NCI-H526 treated with DMSO at 0.1 percent for 48 hours (cell line): ENCODE measurements at regions not wholly inside any gene's neighbourhood (a gene's known extent, or its start where the extent isn't known, plus 50 kb on each side); places are given as distances from the start of the nearest gene placed in this dataset.

ENCODE experiments used
- DNase-seq: peaks from one replicate; lab custom pipeline; 2025; lab: John Stamatoyannopoulos, UW

DNA sequence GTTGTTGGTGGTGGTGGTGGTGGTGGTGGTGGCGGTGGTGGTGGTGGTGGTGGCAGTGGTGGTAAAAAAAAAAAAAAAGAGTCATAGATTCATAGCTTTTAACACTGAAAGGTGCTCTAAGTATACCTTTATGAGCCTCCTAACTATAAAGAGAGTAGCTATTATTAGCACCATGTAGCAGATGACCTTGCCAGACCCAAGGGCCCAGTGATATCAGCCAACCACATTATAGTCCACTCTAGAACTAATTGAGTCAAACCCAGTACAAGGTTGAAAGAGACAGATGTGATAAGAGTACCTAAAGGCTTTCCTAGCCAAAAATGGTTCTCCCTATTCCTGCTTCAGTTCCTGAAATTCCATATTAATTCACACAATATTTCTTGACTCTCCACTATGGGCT, 245.3 kb downstream of the HACE1 start:
- no peak for DNase-seq

DNA sequence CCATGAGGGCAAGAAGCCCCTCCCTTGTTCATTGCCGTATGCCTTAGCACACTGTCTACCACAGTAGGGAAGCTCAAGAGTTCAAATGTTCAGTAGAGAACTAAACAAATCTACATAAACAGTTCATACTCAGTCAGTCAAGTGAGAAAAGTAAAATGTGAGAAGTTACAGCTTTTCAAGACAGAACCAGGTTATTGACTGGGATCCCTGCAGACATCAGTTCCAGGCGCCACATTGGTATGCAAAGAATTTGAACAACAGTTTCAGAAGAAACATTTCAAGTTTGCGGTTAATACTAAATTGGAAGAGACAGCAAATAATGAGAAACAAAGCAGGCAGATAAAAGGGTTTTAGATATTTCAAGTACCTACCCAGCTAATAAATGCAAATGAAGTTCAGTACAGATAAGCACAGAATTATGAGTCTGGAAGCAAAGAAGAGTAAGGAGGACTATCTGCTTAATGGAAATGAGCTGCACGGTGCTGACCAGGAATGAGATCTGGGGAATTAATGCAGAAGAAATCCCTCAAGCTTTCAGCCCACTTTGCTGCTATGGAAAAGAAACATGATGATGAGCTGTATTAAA, 246.2 kb downstream of the HACE1 start:
- peak; percentile 65 for DNase-seq

DNA sequence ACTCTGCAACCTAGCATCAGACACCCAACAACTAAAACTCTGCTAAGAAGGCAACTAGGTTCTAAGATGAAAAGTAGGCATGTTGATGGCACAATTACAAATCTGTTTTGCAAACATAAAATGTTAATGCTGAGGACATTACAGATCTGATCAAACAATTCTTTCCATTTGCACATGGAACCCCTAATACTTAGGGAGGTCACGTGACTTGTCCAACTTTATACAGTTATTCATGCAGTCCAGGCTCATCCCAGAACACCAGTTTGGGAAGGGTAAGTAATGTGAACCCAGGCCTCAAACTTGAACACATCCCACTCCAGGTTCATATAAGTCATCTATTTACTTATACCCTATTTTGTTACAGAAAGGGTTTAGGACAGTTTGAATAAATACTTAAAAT, 247.2 kb downstream of the HACE1 start:
- DNase-seq: no peak

DNA sequence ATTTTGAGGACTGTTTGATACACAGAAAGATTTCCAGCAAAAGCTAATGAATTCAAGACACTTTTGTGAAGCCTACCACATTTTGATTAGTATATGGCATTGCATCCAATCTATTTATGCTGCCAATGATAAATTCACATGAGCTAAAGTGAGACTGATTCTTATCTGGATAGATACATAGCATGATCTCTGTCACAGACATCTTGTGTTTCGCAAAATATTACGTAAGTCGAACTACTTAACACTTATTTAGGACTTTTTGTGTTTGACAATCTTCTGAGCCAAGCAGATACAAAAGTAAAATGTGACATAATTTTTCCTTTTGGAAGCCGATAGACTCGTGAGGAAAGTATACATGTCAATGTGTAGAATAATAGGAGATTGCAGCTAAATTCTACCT, 251.6 kb downstream of the HACE1 start:
- no peak for DNase-seq

DNA sequence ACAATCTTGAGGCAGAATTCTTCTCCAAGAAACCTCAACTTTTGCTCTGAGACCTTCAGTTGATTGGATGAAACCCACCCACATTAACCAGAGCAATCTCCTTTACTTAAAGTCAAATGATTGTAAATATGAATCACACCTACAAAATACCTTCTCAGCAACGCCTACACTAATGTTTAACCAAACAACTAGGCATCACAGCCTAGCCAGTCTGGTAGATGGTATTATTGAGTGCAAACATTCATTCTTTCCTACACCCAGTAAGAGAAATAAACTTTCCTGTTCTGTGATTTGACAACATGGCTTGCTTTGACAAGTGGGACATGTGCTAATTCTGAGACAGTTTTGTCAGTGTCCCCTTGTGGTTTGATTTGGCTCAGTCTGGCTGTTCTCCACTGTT, 252.2 kb downstream of the HACE1 start:
- no peak for DNase-seq

DNA sequence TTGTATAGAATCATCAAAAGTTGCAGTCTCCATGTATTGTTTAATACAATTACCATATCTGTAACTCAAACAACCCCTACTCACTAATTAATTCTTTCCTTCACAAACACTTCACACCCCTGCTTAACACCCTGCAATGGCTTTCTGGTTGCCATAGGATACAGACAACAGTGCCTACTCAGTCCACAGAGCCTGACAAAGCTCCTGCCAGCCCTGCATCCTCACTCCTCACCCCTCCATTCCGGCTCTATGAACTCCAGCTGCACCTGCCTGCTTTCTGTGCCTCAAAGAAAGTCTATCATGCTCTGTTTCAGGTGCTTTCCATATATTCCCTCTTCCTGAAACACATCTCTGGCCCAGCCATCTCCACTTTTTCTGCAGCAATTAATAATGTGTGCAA, 253.4 kb downstream of the HACE1 start:
- DNase-seq: no peak

DNA sequence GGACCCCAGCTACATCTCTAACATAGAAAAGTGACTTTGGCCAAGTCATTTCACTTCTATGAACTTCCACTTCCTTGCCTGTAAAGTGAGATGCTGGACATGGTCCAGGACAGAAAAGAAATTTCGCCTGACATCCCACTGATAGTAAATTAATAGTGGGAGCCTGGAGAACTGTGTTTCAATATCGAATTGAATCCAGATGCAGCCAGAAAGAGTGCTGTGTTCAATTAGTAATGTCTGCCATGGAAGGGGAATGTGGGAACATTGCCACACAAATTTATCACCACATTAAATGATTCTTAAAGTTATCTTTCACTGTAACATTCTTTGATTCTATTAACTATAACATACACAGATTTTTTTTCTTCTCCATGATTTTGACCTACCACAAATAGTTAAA, 255.0 kb downstream of the HACE1 start:
- DNase-seq: no peak

DNA sequence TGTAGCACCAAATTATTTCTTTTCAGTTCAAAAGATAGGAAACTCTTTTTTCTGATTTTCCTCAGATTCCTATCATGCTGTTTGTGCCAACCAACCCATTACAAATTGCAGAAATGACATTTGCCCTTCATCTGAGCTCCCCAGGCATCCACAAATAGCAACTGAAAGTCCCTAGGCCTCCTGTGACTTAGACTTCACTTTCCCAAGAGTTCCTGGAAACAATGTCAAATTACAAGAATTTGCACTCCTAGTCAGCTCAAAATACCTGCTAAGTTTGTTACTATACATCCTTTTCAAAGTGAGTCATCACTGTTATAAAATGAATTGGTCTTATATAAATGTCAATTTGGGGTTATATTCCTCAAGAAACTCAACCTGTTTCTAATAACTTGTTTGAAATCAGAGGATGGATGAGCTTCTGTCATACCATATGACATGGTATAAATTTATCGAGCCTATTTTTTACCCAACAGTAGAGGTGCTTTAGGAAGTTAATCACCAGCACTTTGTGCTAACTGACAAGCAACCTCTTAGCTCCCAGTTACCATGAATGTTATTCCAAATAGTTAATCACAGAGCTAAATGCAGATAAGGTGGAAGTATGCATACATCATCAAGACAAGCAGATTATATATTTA, 256.5 kb downstream of the HACE1 start:
- no peak for DNase-seq

DNA sequence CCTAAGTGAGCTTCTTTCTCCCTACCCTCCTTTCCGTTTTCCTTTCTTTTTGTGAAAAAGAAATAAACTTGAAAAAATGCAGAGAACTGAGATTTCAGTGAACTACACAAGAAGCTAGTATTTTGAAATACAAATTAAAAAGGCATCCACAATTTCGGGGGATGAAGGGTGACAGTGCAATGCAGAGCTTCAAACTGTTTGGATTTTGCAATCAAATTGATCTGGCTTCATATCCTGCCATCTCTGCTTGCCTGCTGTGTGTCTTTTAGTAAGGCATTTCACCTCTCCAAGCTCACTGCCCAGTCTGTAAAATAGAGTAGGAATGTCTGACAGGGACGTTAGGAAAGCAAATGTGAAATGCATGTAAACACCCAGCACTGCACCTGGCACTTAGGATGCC, 258.0 kb downstream of the HACE1 start:
- DNase-seq: no peak

DNA sequence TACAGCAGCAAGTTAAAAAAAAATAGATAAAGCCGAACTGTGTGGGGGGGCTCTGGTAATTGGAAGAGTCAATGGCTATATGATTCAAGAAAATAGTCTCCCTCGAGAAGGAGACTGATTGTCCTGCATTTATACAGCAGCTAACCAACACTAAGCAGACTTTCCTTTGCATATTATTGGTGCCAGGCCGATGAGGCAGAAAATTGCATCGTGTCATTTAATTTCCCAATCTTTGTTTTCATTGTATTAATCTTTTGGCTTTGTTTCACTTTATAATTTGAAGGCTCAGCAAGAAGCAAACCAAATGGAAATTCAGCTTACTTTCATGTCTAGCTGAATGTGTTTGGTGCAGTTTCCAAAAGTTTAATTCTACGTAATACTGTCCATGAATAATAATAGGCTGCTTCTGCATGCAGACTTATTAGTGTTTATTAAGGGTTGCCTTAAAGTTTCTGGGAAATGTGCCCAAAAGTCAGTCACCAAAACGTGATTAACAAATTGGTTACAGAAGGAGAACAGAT, 258.5 kb downstream of the HACE1 start:
- no peak for DNase-seq

DNA sequence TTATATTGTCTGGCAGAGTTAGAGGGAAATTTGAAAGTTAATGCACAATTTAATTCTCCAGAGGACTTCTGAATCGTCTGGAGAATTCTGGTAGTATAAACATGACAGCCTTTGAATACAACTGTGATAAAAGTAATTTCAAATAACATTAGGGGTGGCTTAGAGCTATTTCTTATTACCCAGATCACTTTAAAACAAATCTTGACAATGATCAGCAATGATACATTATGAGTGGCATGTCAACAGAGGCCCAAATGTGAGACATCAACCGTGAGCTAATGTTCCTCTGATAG, 259.1 kb downstream of the HACE1 start:
- no peak for DNase-seq

DNA sequence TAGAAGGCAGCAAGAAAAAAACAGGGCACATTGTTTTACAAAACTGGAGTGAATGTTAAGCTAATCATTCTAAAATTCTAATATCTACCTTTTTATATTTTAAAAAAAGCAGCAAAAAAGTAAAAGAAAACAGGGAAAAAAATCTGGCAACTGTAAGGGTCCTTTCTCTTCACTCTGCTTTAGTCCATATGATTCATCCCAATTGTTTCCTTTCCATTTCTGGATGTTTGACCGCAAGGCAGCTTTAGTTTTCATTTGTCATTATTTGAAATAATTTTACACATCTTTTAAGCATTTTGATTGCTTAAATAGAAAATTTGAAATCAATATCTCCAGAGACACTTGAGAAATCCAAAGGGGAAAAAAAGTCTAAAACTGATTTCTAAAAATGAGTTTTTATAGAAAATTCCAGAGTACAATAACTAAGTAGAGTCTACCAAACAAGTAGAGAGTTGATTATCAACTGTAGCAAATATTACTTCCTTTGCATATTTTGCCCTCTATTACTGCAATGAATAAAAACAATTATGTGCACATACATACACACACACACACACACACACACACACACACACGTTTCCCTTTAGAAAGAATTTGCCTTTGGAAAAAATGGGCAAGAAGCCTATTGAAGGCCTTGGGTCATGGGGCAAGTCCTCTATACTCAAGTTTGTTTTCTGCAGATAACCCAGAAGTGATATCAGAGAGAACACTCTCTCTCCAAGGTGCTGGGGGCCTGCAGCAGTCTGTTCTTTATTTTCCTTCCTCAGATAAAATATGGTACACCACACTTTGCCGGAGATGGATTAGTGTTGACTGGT, 259.7 kb downstream of the HACE1 start:
- no peak for DNase-seq

DNA sequence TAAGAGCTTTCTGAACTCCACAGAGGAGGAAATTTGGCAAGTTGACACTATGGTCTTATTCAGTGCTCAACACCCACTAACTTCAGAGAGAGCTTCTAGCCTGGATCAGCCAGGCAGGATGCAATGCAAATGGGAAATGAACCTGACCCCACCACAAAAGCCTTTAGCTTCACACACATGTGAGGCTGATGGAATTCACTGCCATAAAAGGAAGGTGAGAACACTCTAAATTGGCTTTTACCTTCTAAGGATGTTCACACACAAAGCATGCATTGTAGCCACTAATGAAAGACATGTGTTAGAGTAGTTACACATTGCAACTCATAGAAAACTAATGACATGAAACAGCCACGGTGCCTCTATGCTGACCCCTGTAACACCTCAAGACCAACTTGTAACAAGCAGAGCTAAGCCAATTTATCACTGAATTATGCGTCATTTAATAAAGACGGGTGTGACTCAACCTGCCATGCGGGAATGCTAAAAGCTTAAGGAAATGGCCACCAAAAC, 262.1 kb downstream of the HACE1 start:
- DNase-seq: no peak

DNA sequence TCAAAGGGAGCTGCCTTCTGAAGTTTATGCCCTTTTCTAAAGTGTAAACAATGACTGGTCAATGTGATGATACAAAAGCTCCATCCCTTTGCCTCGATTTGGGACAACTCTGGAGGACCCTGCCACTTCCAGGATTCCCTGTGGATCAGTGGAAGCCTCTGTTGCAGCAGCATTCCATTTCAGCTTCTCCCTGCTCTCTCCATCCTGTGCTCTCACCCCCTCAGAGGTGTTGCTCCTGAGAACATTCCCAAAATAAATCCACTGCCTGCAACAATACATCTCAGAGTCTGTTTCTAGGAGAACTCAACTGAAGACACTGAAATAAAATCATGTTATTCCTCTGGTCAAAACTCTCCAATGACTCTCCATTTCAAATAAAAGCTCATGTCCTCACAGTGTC, 263.6 kb downstream of the HACE1 start:
- no peak for DNase-seq

DNA sequence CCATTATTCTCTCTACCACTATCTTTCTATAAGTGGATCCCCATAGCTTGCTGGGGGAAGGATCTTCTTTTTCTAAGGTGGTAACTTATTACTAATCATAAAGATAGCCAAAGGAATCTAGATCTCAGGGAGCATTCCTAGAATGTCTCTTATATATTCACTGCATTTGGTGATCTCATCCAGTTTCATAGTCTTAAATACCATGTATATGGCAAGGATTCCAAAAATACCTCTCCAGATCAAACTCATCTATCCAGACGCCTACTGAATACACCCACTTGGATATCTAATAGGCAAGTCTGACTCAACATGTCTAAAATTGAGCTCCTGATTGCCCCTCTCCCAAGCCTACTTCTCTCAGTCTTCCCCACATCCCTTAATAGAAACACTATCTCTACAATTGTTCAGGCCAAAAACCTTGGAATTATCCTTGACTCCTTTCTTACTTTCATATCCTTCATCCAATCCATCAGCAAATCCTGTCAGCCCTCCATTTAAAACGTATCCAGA, 264.4 kb downstream of the HACE1 start:
- DNase-seq: no peak

DNA sequence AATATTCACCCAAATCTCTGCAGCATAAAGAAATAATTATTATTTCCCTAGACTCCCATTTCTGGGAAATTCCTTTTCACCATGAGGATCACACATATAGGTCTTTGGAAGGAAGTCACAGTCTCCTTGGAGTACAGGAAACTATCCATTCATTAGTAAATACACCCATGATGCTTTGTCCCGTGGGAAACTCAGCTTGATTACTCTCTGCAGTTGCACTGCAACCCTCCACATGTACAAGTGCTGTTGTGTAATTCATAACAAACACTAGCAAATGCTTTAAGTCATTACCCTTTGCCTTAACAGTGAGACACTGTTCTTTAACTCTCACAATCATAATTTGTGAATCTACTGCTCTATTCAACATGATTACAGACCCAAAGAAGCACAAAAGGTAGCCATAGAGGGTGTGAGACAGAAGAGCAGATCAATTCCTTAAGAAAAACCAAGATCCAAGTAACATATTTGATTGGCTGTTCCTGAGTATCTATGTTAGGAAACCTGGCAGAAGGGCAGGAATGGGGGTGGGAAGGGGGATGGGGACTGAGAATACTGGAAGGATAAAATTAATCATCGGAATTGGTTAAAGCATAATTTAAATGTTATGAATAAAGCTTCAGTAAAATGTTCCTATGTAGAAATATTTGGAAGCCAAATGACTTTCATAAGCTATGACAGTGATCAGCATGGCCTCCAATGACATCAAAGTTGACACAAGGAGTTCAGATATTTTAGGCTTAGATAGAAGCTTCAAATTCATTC, 268.0 kb downstream of the HACE1 start:
- no peak for DNase-seq

DNA sequence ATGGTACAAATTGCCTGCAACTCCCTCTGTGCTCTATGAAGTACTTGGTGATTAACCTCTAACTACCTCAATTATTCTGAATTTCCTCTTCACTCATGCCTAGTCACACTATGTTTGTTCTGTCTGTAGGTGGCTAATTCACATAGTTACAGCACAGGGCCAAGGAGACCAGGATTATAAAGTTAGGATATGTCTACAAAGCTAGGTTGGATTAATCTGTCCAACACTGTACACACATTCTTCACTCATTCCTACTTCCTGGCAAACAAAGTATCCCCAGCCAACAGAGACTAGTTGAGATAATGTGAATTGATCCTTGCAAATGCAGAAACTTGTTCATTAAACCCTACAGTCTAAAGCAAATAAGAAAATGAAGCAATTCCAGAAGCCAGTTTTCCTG, 269.8 kb downstream of the HACE1 start:
- no peak for DNase-seq

DNA sequence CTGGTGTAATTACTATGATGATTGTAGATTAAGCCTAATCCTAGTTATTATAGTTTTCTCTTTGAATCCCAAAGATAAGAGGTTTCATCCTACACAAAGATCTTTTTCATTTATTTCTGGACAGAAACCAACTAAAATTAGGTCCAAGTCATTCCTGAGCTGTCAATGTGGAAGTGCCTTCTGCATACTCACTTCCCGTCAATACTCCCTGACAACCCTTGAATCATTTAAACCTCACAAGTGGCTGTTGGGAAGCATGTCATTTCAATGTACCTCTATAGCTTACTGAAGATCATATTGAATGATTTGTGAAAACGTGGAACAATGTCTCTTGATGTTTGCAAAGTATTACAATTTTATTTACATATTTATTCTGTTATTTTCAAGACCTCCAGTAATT, 274.1 kb downstream of the HACE1 start:
- DNase-seq: no peak

DNA sequence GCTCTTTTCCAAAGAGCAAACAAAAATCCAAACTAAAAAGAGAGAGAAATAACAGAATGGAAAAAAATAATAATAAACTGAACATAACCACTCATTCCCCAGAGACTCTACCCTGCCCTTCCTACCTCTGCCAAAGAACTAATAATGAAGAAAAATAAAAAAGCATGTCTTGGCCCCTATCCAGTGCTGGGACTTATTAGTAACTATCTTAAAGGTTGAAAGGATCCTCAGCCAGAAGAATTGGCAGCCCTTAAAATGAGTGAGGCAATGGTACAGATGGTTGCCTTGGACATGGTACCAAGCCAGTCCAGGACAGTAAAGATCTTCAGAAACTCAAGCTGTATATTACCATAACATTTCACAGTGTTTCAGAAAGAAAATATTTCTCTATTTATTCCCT, 279.3 kb downstream of the HACE1 start:
- DNase-seq: no peak

DNA sequence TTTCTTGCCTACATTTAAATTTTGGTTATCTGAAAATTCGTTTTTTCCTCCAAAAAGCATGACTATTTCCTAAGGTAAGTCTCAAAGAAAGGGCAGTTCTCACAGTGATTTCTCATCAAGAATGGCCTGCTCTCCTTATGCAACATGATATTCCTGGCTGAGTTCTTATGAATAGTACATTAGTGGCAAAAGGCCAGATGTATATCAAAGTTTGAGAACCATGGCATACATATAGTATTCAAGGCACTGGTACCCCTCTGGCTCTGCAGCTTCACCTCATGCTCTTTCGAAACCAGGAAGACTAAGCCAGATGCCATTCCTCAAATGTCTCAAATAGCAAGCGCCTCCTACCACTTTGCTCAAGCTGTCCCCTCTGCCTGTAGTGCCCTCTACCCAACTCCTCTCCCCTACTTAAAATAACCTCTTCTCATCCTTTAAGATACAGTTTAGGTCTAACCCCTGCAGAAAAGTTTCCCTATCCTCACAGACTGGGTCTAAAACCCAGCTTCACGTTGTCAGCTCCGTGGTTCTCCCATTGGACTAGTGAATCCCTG, 280.3 kb downstream of the HACE1 start:
- DNase-seq: no peak

DNA sequence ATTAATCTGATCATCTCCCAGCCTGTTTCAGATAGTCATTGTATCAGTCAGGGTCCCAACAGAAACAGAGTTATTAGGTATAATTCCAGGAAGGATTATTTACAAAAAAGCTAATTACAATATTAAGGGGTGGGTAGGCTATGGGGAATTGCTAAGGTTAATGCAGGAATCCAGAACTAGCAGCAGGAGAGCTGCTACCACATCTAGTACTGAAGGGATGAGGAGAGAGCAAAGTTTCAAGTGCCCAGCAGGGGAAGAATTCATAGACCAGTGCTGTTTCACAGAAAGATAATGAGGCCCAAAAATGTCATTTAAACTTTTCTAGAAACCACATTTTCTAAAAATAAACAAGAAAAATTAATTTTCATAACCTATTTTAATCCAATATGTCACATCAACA, 284.2 kb downstream of the HACE1 start:
- DNase-seq: no peak

DNA sequence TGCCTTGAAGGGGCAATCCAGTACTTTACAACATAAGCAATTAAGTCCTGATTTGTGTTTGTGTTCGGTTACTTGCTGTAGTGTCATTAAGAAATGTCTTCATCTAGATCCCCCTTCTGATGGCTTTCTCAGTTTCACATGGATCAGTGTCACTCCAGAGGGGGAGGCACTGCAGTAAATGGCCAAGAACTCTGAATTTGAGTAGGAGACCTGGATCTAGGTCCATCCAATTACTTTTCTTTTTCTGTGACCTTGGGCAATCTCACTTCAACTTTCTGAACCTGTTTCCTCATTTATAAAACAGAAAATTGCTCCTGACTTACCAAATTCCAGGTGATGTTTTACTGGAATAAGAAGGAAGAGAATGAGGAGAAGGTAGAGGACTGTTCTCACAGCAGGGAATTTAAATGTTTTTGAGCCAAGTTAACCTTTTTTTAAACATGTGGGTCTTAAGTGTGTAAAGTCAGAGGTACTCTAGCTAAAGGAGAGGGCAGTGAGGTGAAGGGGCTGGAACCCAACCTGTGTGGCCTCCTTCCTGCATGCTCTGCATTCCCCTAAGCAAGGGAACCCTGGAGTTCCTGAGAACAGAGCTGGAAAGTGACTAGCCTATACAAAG, 285.5 kb downstream of the HACE1 start:
- DNase-seq: no peak
